ENCODE measurements at regions not wholly inside any gene's neighbourhood (a gene's known extent, or its start where the extent isn't known, plus 50 kb on each side); places are given as distances from the start of the nearest gene placed in this dataset.
"Not testable (repeated sequence)": the region's sequence is repeated elsewhere in the genome, so short reads cannot be mapped to it uniquely, and the experiment has no call there.

DNA sequence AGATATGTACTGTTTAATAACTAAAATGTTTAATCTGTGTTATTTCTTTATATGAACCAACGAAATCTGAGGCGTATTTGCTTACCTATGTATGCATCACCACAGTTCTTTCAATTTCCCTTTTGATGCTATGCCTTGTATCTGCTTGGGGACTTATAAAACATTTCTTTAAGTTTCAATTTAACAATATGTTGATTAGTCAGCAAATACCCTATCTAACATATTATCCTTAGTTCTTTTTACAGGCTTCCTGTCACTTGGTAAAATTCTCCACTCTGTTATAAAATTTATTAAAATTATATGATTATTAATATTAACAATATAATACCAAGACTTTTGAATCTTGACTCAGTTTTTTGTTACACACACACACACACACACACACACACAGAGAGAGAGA lies 174.3 kb downstream of the CPS1 start:
- DNase-seq: no peak

DNA sequence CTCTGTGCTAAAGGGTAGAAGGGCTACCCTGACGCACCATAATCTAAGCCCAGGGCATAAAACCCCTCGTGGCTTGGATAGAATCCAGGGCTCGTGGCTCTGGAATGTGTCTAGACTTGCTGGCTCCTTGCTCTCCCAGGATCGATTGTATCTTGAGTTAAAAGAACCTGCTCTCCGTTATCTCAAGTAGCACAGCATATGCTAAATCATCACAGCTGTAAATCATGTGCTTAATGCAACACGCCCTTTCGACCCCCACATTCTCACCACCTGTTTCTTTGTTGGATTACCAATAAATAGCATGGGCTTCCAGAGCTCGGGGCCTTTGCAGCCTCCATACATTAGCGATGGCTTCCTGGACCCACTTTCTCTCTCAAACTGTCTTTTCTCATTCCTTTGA lies 190.4 kb downstream of the CPS1 start:
- DNase-seq: not testable (repeated sequence)

GRCh38 chr2:210752532-210752931 lies 196.1 kb downstream of the CPS1 start:
- no peak for DNase-seq

- DNase-seq: no peak
Measured at GRCh38 chr2:210753386-210753785, 197.0 kb downstream of the CPS1 start.

- no peak for DNase-seq
Measured at GRCh38 chr2:210756855-210757254, 200.5 kb downstream of the CPS1 start.

GRCh38 chr2:210762604-210763588 lies 206.5 kb downstream of the CPS1 start:
- no peak for DNase-seq

DNA sequence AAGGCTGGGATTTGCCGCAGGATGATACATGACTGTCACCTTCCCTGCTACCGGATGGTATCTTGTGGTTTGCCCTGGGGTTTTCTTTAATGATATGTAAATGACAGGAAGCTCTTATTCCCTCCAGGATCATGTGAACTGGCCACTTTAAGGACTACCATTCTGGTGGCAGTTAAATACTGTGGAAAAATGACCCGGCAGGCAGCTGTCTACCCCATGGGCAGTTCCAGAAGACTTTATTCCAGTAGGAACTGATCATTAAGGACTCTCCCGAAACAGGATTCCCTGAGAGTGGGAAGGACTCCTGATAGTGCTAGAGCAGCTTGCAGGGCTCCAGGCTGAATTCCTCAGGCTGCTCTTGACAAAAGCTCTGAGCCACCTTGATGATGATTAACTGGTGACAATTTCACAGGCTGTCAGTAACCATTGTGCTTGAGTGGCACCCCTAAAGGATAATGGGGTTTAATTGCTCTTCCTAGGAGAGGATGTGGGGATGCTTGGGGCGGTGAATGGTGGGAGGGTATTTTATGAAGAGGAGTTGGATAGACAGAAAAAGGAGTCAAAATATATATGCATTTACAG lies 212.0 kb downstream of the CPS1 start:
- DNase-seq: no peak

- no peak for DNase-seq
Measured at GRCh38 chr2:210776756-210777155, 220.4 kb downstream of the CPS1 start.

DNA sequence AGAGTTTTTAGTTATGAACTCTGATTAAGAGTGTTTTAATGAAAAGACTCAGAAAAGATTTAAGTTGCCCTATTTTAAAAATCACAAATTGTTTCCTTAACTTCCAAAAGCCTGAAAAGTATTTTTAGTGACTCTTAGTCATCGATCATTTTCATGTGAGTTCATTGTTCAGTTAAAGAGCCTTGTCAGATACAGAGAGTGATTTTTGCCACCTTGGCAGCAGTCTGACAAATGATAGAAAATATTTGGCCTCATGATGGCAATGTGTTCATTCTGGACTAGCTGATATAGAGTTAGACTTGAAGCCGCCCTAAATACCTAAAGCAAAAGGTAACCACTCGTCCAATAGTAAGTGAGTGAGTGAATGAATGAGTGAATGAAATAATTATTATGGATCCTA lies 225.8 kb downstream of the CPS1 start:
- DNase-seq: no peak

DNA sequence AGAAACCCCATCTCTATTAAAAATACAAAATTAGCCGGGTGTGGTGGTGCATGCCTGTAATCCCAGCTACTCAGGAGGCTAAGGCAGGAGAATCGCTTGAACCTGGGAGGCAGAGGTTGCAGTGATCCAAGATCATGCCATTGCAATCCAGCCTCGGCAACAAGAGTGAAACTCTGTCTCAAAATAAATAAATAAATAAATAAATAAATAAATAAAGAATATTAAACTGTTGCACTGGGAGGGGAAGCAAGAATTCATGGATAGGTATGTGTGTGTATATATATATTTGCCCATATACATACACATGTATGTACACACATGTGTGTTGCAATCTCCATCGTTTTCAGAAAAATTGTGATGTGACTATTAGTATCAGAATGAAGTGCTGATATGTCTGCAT lies 231.4 kb downstream of the CPS1 start:
- not testable (repeated sequence) for DNase-seq

GRCh38 chr2:210792000-210792399 lies 235.6 kb downstream of the CPS1 start:
- no peak for DNase-seq

- no peak for DNase-seq
Measured at GRCh38 chr2:210795506-210795905, 239.1 kb downstream of the CPS1 start.

DNA sequence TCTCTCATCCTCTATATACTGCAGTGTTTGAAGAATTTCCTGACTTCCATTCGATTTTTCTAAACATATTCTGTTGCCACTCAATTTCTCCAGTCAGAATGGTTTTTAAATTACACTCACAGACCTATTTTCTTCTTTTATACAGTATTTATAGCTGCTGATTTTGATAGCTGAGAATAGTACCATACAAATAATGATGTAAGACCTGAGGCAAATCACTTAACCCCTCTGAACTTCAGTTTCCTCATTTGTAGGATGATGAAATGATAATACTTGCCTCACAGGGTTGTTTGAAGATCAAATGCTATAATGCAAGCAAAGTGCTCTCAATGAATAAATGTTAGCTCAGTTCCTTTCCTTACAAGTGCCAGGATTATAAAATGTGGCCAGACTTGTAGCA lies 241.8 kb downstream of the CPS1 start:
- no peak for DNase-seq

DNA sequence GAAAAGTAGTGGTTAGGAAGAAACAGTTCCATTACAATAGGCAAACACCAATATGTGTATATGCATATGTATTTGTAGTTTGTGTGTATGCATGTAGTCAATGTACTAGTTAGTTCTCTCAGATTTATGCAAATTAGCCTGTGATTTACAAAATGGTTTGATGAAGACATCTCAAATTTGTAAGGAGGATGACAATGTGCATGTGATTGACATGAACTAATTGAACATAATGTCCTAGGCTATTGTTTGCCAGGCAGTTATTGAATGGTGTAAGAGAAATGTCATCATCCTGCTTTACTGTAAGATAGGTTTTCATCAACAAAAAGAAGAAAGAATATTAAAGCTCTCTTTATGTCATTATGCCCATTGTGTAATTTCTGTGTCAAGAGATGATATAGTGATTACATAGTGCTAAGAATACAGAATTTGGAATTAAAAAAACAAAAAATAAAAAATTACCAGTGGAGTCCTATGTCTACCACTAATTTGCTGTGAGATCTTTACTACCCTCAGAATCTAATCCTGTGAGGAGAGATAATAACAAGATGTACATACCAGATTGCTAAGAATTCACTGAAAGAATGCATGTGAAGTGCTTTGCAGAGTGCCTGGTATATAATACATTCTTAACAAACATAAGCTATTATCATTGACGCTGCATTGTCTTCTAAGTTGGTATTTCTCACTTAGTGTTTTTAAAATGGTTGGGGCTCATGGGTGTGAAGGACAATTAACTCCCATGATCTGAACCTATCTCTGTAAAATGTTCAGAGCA lies 258.0 kb downstream of the CPS1 start:
- DNase-seq: no peak

- DNase-seq: no peak
Measured at GRCh38 chr2:210816769-210817168, 260.4 kb downstream of the CPS1 start.

DNA sequence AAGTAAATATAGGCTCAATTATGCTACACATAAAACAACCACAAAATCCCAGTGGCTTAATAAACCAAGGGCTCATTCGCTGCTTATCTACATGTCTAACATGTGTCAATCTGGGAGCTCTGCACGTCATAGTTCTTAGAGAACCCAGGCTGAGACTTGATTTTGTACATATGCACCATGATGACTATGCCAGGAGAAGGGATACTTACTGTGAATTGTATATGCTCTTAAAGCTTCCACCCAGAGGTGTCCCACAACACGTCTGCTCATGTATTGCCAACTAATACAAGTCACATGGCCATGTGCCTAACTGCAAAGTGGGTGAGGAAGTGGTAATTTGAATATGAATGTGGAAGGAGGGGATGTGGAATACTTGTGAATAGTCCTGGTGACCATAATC lies 262.1 kb downstream of the CPS1 start:
- no peak for DNase-seq

DNA sequence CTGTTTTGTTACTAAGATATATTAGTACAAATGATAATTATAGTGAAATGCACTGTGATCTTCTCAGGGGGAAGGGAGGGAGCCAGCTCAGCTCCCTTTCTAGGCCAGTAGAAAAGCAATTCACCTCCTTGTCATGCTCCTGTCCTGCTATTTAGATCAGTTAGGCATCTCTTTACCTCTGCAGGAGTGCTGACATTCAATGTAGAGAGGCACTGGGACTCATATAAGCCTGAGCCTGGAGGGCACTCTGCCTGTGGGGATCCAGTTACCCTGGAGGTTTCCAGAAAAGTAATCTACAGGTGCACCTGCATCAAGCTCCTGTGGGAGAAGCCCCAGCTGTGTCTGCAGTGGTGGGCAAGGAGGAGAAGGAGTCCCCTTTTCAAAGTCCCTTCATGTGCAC lies 277.0 kb downstream of the CPS1 start:
- no peak for DNase-seq

DNA sequence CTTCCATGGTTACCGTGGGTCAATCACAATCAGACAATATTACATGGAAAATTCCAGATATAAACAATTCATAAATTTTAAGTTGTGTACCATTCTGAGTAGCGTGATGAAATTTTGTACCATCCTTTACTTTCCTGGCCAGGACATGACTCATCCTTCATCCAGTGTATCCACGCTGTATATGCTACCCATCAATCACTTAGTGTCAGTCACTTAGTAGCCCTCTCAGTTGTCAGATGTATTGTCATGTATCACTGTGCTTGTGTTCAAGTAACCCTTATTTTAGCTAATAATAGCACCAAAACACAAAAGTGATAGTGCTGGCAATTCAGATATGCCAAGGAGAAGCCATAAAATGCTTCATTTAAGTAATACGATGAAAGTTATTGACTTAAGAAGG lies 282.6 kb downstream of the CPS1 start:
- no peak for DNase-seq

GRCh38 chr2:210839450-210839849 lies 283.1 kb downstream of the CPS1 start:
- no peak for DNase-seq

GRCh38 chr2:210842896-210843295 lies 286.5 kb downstream of the CPS1 start:
- DNase-seq: no peak

DNA sequence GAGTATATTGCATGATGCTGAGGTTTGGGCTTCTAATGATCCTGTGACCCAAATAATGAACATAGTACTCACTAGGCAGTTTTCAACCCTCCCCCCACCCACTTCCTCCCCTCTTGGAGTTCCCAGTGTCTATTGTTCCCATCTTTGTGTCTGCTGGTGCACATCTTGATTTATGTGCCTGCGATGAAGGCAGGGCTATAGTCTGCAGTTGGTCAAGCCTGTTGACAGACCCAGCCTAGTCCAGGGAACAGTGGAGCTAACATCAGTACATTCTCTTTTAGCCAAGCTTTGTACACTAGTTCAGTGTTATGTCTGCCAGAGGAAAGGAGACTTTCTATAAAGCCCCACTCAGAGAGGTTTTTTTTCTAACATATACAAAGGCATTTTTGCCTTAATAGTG lies 287.6 kb downstream of the CPS1 start:
- no peak for DNase-seq

GRCh38 chr2:210859314-210859713 lies 302.9 kb downstream of the CPS1 start:
- no peak for DNase-seq

DNA sequence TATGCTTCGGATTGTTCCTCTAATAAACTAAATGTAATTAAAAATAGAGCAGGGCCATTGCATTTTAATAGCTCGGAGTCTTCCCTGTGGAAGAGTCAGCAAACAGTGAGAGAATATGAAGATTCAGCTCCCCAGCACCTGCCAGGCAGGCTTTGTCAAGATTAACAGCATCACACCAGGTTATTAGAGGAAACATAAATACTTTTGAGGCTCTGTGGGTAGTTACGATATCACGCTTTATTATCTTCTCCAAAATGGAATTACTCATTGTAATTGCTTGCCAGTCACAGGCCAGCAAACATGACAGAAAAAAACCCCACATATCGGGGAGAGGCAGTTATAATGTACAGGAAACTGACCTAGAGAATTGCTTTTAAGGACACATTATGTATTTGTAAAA lies 303.9 kb downstream of the CPS1 start:
- no peak for DNase-seq

Measured in dermis blood vessel endothelial cell (primary cell).